Fibroblast of skin of right biceps (primary cell): ENCODE measurements at regions not wholly inside any gene's neighbourhood (a gene's known extent, or its start where the extent isn't known, plus 50 kb on each side); places are given as distances from the start of the nearest gene placed in this dataset.
A peak's percentile ranks its signal among the peaks of the same experiment; 100 is the strongest.

Source experiments
- DNase-seq: peaks from one replicate; pipeline ENCODE4 v3.0.0-alpha.2; 2013

DNA sequence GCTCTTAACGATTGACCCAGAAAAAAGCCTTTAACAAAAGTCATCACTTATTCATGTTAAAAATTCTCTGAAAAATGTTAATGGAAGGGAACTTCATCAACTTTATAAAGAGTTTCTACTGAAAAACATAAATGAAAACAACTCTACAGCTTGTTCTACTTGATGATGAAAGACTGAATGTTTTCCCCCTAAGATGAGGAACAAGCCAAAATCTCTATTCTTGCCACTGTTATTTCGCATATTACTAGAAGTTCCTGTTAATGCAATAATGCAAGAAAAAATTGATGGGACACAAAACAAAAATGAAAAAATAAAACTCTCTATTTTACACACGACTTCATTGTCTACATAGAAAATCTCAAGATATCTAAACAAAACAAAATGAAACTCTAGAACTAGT is 249.8 kb upstream of the AKR1E2 start:
- DNase-seq = no peak

DNA sequence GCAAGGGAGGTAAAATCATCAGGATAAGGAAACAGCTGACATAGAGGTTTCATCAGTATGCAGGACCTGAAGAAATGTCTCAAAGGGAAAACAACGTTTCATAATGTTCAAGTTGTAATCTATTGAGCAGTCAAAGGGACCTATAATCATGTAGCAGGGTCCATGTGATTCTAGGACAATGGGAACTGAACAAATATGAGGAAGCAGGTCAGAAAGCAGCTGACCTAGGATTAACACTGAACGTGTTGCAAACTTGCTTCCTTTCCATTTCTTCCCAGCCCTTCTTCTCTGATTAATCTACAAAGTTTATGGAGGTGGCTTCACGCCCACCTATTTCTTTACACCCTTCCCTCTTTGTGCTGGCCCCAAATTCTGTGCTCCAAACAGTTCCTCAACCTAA is 256.9 kb upstream of the AKR1E2 start:
- DNase-seq = no peak

- no peak for DNase-seq
These were observed 257.3 kb upstream of the AKR1E2 start for GRCh38 chr10:4568731-4569130.

GRCh38 chr10:4568086-4568485 is 257.9 kb upstream of the AKR1E2 start:
- no peak for DNase-seq

GRCh38 chr10:4567637-4568036 is 258.4 kb upstream of the AKR1E2 start:
- no peak for DNase-seq

GRCh38 chr10:4566011-4566410 is 260.0 kb upstream of the AKR1E2 start:
- DNase-seq = no peak

DNA sequence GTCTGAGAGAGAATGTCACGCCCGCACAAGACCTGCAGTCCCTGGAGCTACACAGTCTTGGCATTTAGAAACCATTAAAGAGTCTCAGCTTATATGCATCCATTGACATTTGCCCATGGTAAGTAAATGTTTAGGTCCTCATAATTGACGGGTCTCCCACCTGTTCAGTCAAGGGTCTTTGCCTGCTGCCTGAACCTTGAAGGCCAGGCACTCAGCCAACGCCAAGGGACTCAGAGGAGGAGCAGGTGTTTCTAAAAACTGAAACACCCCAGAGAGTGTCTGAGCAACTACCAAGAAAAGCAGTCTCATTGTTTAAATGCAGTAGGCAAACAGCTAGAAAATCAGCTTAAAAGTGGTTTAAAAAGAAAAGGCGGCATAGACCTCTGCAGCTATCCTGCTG is 264.7 kb upstream of the AKR1E2 start:
- no peak for DNase-seq

DNA sequence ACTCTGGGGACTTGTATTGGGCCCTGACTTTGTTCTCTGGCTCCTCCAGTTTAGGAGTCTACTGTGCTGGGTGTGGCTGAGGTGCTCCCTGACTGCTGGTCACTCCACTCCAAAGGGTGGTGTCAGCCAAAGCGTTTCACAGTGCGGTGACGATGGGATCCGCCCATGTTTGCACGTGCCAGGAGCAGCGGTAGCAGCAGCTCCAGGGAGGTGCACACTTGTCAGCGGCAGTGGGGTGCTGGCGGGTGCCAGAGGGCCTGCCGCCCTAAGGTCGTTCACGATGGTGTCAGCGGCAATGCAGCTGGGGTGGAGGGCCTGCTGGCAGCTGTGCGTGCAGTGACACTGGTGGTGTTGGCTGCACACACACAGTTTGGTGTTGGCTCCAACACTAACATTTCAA is 268.5 kb upstream of the AKR1E2 start:
- DNase-seq = no peak

DNA sequence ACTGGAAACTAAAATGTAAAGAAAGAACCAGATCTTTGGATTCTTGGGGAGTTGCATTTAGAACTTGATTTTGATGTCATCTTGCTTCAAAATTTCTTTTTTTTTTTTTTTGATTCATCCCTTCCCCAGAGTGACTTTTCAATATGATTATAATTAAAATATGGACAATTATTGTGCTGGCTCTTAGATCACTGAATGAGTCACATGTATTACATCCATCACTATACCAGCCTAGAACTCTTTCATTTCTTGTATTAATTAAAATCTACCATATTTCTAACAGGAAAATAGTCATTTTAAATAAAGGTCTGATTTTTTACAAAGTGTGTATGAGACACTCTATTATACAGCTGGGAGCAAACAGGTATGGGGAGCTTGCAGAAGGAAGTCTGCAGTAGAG is 269.5 kb upstream of the AKR1E2 start:
- no peak for DNase-seq

DNA sequence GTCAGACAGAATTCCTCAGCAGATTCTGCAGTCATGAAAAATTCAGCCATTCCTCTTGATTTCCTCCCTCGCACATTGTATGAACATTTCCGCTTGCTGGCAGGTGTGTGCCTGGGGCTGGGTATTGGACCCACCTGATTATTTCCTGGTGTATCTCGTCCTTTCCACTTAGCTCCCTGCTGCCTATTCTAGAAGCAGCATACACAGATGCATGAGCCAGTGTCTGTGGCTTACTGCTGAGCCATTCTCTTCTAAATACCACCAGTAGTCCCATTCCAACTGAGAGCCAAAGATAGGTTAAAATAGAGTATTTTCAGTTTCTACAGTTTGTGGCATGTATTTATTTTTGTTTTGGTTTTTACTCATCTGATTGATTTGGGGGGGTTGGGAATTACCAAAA is 270.1 kb upstream of the AKR1E2 start:
- no peak for DNase-seq

DNA sequence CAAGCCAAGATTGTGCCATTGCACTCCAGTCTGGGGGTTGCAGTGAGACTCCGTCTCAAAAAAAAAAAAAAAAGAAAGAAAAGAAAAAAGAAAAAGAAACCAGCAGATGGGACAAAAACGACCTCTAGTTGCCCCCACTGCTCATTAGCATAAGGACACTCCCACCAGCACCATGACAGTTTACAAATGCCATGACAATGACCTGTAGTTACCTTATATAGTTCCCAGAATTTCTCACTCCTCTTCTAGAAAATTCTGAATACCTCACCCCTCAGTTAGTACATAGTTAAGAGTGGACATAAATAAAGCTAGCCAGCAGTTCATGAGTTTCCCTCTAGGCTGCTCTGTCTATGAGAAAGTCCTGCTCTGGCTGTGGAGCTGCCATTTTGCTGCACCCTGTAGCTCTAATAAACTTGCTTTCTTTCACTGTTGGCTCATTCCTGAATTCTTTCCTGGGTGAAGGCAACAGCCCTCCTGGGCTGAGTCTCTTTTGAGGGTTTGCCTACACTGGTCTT is 276.8 kb upstream of the AKR1E2 start:
- no peak for DNase-seq

GRCh38 chr10:4546931-4547330 is 279.1 kb upstream of the AKR1E2 start:
- no peak for DNase-seq

- peak; percentile 85 for DNase-seq
These were observed 279.5 kb upstream of the AKR1E2 start for GRCh38 chr10:4546500-4546899.

DNA sequence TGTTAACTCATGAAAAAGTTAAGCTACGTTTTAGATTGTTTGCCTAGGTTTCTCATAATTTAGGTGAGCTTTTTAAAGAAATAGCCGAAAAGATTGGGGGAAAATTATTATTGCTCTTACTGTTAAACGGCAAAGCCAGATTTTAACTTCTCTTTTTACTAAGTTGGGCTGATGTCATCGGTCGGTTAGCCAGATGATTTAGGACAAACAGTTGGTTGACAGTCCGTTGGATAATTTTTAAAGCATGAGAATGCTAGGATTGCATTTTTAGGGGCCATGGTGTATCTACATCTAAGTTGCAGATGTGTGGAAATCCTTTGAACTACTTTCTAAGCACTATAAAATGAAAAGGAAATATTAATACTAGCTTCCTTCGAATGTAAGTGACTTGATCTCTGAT is 280.9 kb upstream of the AKR1E2 start:
- DNase-seq = peak; percentile 68

GRCh38 chr10:4543938-4544533 is 282.0 kb upstream of the AKR1E2 start:
- peak; percentile 17 for DNase-seq

GRCh38 chr10:4541292-4541691 is 284.7 kb upstream of the AKR1E2 start:
- peak; percentile 94 for DNase-seq

- DNase-seq = no peak
These were observed 288.0 kb upstream of the AKR1E2 start for GRCh38 chr10:4538016-4538415.

DNA sequence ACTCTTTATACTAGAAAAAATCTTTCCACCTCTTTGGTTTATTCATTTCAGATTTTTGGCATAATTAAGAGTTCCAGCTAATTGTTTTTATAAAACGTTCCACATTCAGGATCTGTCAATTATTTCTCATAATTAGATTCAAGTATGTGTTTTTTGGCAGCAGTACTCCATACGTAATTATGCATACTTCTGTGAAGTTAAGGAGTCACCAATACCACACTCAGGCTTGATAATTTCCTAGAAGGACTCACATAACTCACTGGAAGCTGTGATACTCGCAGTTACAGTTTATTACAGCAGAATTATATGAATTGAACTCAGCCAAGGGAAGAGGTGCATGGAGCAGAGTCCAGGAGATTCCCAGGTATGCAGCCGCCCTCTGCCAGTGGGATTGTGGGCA is 290.5 kb upstream of the AKR1E2 start:
- peak; percentile 29 for DNase-seq

DNA sequence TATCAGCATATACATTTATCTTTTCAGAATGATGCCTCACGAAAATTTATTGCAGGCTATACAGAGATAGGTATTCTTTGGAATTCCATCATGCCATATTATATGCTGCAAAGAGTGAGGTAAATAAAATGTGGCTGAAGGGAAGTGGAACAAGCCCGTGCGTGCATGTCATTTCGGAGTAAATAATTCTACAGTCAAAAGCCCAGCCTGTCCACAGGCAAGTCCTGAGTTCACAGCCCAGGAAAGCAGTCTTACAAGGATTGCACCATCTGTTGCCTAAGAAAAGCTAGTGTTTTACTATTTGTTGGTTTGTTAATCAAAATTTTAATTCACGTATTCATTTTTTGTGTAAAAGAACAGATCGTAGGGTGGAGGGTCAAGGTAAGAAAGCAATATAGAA is 292.4 kb upstream of the AKR1E2 start:
- no peak for DNase-seq

- DNase-seq = no peak
These were observed 293.0 kb upstream of the AKR1E2 start for GRCh38 chr10:4532976-4533375.

GRCh38 chr10:4532467-4532866 is 293.5 kb upstream of the AKR1E2 start:
- peak; percentile 78 for DNase-seq

DNA sequence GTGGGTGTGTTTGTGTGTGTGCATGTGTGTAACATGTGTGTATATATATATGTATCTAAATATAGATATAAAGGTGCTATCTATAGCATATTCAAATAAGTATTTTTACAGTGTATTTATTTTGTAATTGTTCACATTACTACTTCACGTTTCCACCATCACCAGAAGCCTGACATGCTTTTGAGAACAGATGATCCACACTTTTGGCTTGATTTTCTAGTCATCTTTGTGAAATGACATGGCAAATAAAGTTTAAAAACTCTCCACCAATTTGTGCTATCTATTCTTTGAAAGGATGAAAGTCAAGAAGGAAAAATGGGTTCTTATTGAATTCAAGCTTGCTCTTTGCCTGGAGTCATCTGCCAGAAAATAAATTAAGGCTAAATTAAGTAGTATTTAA is 294.0 kb upstream of the AKR1E2 start:
- DNase-seq = no peak

- DNase-seq = no peak
These were observed 296.7 kb upstream of the AKR1E2 start for GRCh38 chr10:4529266-4529665.

GRCh38 chr10:4527281-4527970 is 298.6 kb upstream of the AKR1E2 start:
- peak; percentile 92 for DNase-seq

GRCh38 chr10:4526311-4526731 is 299.7 kb upstream of the AKR1E2 start:
- DNase-seq = peak; percentile 55
